ENCODE measurements at regions not wholly inside any gene's neighbourhood (a gene's known extent, or its start where the extent isn't known, plus 50 kb on each side); places are given as distances from the start of the nearest gene placed in this dataset.
"Not testable (repeated sequence)": the region's sequence is repeated elsewhere in the genome, so short reads cannot be mapped to it uniquely, and the experiment has no call there.

GRCh38 chr1:90305577-90305976 is 310.7 kb downstream of the ZNF326 start:
- Histone ChIP-seq H3K9me3 (replicated peaks) (no peaks in the 10 kb centered on the region), H3K27ac (no peak overlapping the region), H3K27me3 (replicated peaks) (peaks cover 3% of the 10 kb centered on the region; the same call in 1 of the 2 replicates), H3K4me3 (no peak overlapping the region), H3K36me3 (no peaks in the 10 kb centered on the region), H3K4me1 (replicated peaks) (no peaks in the 10 kb centered on the region)
- no peak for DNase-seq (ENCODE audit: low read depth in 1 of 2, low spot score in 2 of 2)

- Histone ChIP-seq H3K9me3 (replicated peaks) (no peaks in the 10 kb centered on the region), H3K4me1 (replicated peaks) (no peaks in the 10 kb centered on the region), H3K4me3 (no peak overlapping the region), H3K27ac (no peak overlapping the region), H3K36me3 (no peaks in the 10 kb centered on the region), H3K27me3 (replicated peaks) (0 out of 2 replicates have a peak, but pooled peaks cover 3% of the 10 kb centered on the region)
- no peak for DNase-seq (ENCODE audit: low read depth in 1 of 2, low spot score in 2 of 2)
Measured at GRCh38 chr1:90296327-90296726, 301.4 kb downstream of the ZNF326 start.

GRCh38 chr1:90295534-90295933 is 300.6 kb downstream of the ZNF326 start:
- DNase-seq (ENCODE audit: low read depth in 1 of 2, low spot score in 2 of 2): no peak
- H3K4me1 ChIP-seq (replicated peaks): no peaks in the 10 kb centered on the region
- no peak overlapping the region for H3K4me3 ChIP-seq
- no peaks in the 10 kb centered on the region for H3K9me3 ChIP-seq (replicated peaks)
- H3K36me3 ChIP-seq: no peaks in the 10 kb centered on the region
- H3K27ac ChIP-seq: no peak overlapping the region
- H3K27me3 ChIP-seq (replicated peaks): 0 out of 2 replicates have a peak, but pooled peaks cover 3% of the 10 kb centered on the region

GRCh38 chr1:90291431-90292216 is 296.7 kb downstream of the ZNF326 start:
- H3K27me3 ChIP-seq (replicated peaks): no peaks in the 10 kb centered on the region
- DNase-seq (ENCODE audit: low read depth in 1 of 2, low spot score in 2 of 2): no peak
- no peaks in the 10 kb centered on the region for H3K36me3 ChIP-seq
- H3K9me3 ChIP-seq (replicated peaks): no peaks in the 10 kb centered on the region
- no peaks in the 10 kb centered on the region for H3K4me1 ChIP-seq (replicated peaks)
- no peak overlapping the region for H3K4me3 ChIP-seq
- H3K27ac ChIP-seq: no peak overlapping the region

- H3K4me1 ChIP-seq (replicated peaks): no peaks in the 10 kb centered on the region
- H3K4me3 ChIP-seq: no peak overlapping the region
- no peak overlapping the region for H3K27ac ChIP-seq
- no peaks in the 10 kb centered on the region for H3K36me3 ChIP-seq
- no peaks in the 10 kb centered on the region for H3K27me3 ChIP-seq (replicated peaks)
- DNase-seq (ENCODE audit: low read depth in 1 of 2, low spot score in 2 of 2): no peak
- H3K9me3 ChIP-seq (replicated peaks): no peaks in the 10 kb centered on the region
Measured at GRCh38 chr1:90282811-90283210, 287.9 kb downstream of the ZNF326 start.

- H3K27ac ChIP-seq; H3K4me3 ChIP-seq; H3K4me1 ChIP-seq (replicated peaks); H3K9me3 ChIP-seq (replicated peaks); H3K27me3 ChIP-seq (replicated peaks); DNase-seq (ENCODE audit: low read depth in 1 of 2, low spot score in 2 of 2); H3K36me3 ChIP-seq: not testable (repeated sequence)
Measured at GRCh38 chr1:90281886-90282285, 287.0 kb downstream of the ZNF326 start.

- DNase-seq (ENCODE audit: low read depth in 1 of 2, low spot score in 2 of 2): no peak
- Histone ChIP-seq H3K9me3 (replicated peaks) (no peaks in the 10 kb centered on the region), H3K4me1 (replicated peaks) (no peaks in the 10 kb centered on the region), H3K27me3 (replicated peaks) (no peaks in the 10 kb centered on the region; the same call in 1 of the 2 replicates), H3K4me3 (no peak overlapping the region), H3K27ac (no peak overlapping the region), H3K36me3 (no peaks in the 10 kb centered on the region)
Measured at GRCh38 chr1:90277270-90277669, 282.4 kb downstream of the ZNF326 start.

GRCh38 chr1:90274376-90274775 is 279.5 kb downstream of the ZNF326 start:
- H3K4me3 ChIP-seq: no peak overlapping the region

GRCh38 chr1:90273241-90273774 is 278.4 kb downstream of the ZNF326 start:
- Histone ChIP-seq H3K36me3 (no peaks in the 10 kb centered on the region), H3K4me3 (no peak overlapping the region), H3K27me3 (replicated peaks) (no peaks in the 10 kb centered on the region; the same call in 1 of the 2 replicates), H3K9me3 (replicated peaks) (no peaks in the 10 kb centered on the region), H3K4me1 (replicated peaks) (no peaks in the 10 kb centered on the region), H3K27ac (no peak overlapping the region)
- no peak for DNase-seq (ENCODE audit: low read depth in 1 of 2, low spot score in 2 of 2)

More at GRCh38 chr1:90274376-90274775, 279.5 kb downstream of the ZNF326 start:
- no peak for DNase-seq (ENCODE audit: low read depth in 1 of 2, low spot score in 2 of 2)
- Histone ChIP-seq H3K9me3 (replicated peaks) (no peaks in the 10 kb centered on the region), H3K4me1 (replicated peaks) (no peaks in the 10 kb centered on the region), H3K27ac (no peak overlapping the region), H3K27me3 (replicated peaks) (no peaks in the 10 kb centered on the region; the same call in 1 of the 2 replicates), H3K36me3 (no peaks in the 10 kb centered on the region)

- no peak overlapping the region for H3K4me3 ChIP-seq
- H3K27me3 ChIP-seq (replicated peaks): peaks cover under 1% of the 10 kb centered on the region; the same call in 1 of the 2 replicates
- H3K4me1 ChIP-seq (replicated peaks): no peaks in the 10 kb centered on the region
- no peaks in the 10 kb centered on the region for H3K9me3 ChIP-seq (replicated peaks)
- H3K36me3 ChIP-seq: no peaks in the 10 kb centered on the region
- no peak for DNase-seq (ENCODE audit: low read depth in 1 of 2, low spot score in 2 of 2)
- H3K27ac ChIP-seq: no peak overlapping the region
Measured at GRCh38 chr1:90262791-90263190, 267.9 kb downstream of the ZNF326 start.

GRCh38 chr1:90262286-90262685 is 267.4 kb downstream of the ZNF326 start:
- Histone ChIP-seq H3K9me3 (replicated peaks) (no peaks in the 10 kb centered on the region), H3K27me3 (replicated peaks) (peaks cover 5% of the 10 kb centered on the region; the same call in 1 of the 2 replicates), H3K27ac (no peak overlapping the region), H3K36me3 (no peaks in the 10 kb centered on the region), H3K4me3 (no peak overlapping the region), H3K4me1 (replicated peaks) (no peaks in the 10 kb centered on the region)
- no peak for DNase-seq (ENCODE audit: low read depth in 1 of 2, low spot score in 2 of 2)

- Histone ChIP-seq H3K9me3 (replicated peaks) (no peaks in the 10 kb centered on the region), H3K27me3 (replicated peaks) (no peaks in the 10 kb centered on the region), H3K4me1 (replicated peaks) (no peaks in the 10 kb centered on the region), H3K27ac (no peak overlapping the region), H3K36me3 (no peaks in the 10 kb centered on the region), H3K4me3 (no peak overlapping the region)
- no peak for DNase-seq (ENCODE audit: low read depth in 1 of 2, low spot score in 2 of 2)
Measured at GRCh38 chr1:90246069-90246468, 251.2 kb downstream of the ZNF326 start.

- Histone ChIP-seq H3K4me3 (no peak overlapping the region), H3K4me1 (replicated peaks) (no peaks in the 10 kb centered on the region), H3K9me3 (replicated peaks) (no peaks in the 10 kb centered on the region), H3K27me3 (replicated peaks) (peaks cover 4% of the 10 kb centered on the region; the same call in 1 of the 2 replicates), H3K27ac (no peak overlapping the region), H3K36me3 (no peaks in the 10 kb centered on the region)
- DNase-seq (ENCODE audit: low read depth in 1 of 2, low spot score in 2 of 2): no peak
Measured at GRCh38 chr1:90236493-90236892, 241.6 kb downstream of the ZNF326 start.

- H3K27me3 ChIP-seq (replicated peaks): no peaks in the 10 kb centered on the region
- no peaks in the 10 kb centered on the region for H3K4me1 ChIP-seq (replicated peaks)
- no peaks in the 10 kb centered on the region; the same call in 1 of the 2 replicates for H3K9me3 ChIP-seq (replicated peaks)
- H3K4me3 ChIP-seq: no peak overlapping the region
- no peak for DNase-seq (ENCODE audit: low read depth in 1 of 2, low spot score in 2 of 2)
- no peak overlapping the region for H3K27ac ChIP-seq
- H3K36me3 ChIP-seq: no peaks in the 10 kb centered on the region
Measured at GRCh38 chr1:90223401-90223800, 228.5 kb downstream of the ZNF326 start.

All from SJSA1 (cell line).